ENCODE measurements at regions not wholly inside any gene's neighbourhood (a gene's known extent, or its start where the extent isn't known, plus 50 kb on each side); places are given as distances from the start of the nearest gene placed in this dataset.

DNA sequence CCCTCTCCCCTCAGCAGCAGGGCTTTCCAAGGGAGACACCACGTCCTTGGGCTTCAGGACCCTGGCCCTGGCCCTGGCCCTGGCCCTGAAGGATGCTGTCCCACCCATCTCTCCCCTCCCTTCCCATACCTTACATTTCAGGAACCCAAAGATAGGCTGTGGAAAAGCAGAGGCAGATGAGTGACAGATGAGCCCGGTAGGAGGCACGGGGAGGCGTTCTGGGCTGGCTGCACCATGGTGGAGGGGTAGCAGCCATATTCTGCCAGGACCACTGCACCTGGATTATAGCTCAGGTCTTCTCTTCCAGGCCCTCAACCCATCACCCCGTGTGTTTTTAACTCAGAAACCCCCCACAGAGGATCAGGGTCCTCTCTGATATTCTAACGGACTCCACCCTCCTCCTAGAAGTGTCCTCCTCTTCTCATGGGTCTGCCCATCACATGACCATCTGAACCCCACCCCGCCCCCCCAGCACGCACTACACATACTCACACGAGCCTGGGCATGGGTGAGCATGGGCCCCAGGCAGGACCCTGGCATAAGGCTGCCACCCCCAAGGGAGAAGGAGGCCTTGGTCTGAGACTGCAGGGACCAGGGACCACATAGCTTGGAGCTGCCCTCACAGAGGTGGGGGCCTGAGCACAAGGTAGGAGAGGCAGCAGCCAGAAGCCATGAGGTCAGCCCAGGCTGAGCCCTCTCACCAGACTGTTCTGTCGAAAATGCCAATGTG, 220.8 kb upstream of the CDH4 start:
- Histone ChIP-seq H3K4me1 (ENCODE audit: control insufficient read depth, insufficient read depth, low read length, poor library complexity, severe bottlenecking) (no peaks in the 10 kb centered on the region), H3K27ac (ENCODE audit: insufficient read depth, low read length, poor library complexity, severe bottlenecking) (no peak overlapping the region), H3K36me3 (ENCODE audit: control insufficient read depth, insufficient read depth, low read length) (no peaks in the 10 kb centered on the region), H3K27me3 (replicated peaks; ENCODE audit: control insufficient read depth, insufficient read depth, low read length, poor library complexity, severe bottlenecking) (no peaks in the 10 kb centered on the region), H3K9me3 (ENCODE audit: control insufficient read depth, low read length) (no peaks in the 10 kb centered on the region), H3K4me3 (ENCODE audit: insufficient read depth, low read depth, low read length, poor library complexity, severe bottlenecking) (no peak overlapping the region)
- no peak for DNase-seq

DNA sequence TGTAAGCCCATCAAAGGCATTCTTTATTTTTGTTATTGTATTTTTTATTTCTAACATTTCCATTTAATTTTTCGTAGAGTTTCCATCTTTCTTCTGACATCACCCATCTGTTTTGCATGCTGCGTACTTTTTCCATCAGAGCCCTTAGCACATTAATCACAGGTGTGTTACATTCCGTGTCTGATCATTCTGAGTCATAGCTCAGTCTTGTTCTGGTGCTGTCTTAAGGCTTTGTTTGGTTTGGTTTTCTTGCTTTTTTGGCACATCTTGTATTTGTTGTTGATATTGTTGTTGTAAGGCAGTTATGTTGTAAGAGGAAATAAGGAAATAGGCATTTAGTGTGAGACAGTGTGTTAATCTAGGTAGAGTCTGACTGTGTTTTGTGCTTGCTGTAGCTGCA, 214.6 kb upstream of the CDH4 start:
- Histone ChIP-seq H3K27me3 (replicated peaks; ENCODE audit: control insufficient read depth, insufficient read depth, low read length, poor library complexity, severe bottlenecking) (no peaks in the 10 kb centered on the region), H3K9me3 (ENCODE audit: control insufficient read depth, low read length) (no peaks in the 10 kb centered on the region), H3K4me1 (ENCODE audit: control insufficient read depth, insufficient read depth, low read length, poor library complexity, severe bottlenecking) (no peaks in the 10 kb centered on the region), H3K4me3 (ENCODE audit: insufficient read depth, low read depth, low read length, poor library complexity, severe bottlenecking) (no peak overlapping the region), H3K36me3 (ENCODE audit: control insufficient read depth, insufficient read depth, low read length) (no peaks in the 10 kb centered on the region), H3K27ac (ENCODE audit: insufficient read depth, low read length, poor library complexity, severe bottlenecking) (no peak overlapping the region)
- DNase-seq: no peak

DNA sequence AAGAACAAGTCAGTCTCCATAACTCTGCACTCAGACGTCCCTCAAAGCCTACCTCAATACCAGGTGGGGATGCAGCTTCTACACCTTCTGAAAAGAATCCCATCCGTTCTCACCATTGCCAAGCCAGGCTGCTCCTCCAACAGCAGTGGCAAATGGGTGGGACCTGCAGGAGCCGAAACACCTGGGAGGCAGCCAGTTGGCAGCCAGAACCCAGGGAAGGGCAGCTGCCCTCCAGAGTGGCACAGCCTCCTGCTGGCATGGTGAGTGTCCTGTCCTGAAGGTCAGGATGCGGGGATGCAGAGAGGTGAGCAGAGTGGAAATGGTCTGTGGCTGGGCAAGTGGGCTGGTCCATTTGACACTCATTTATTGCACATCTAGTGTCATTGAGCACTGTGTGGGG, 210.6 kb upstream of the CDH4 start:
- Histone ChIP-seq H3K4me3 (ENCODE audit: insufficient read depth, low read depth, low read length, poor library complexity, severe bottlenecking) (no peak overlapping the region), H3K27me3 (replicated peaks; ENCODE audit: control insufficient read depth, insufficient read depth, low read length, poor library complexity, severe bottlenecking) (no peaks in the 10 kb centered on the region), H3K4me1 (ENCODE audit: control insufficient read depth, insufficient read depth, low read length, poor library complexity, severe bottlenecking) (no peaks in the 10 kb centered on the region), H3K36me3 (ENCODE audit: control insufficient read depth, insufficient read depth, low read length) (no peaks in the 10 kb centered on the region), H3K27ac (ENCODE audit: insufficient read depth, low read length, poor library complexity, severe bottlenecking) (no peak overlapping the region), H3K9me3 (ENCODE audit: control insufficient read depth, low read length) (no peaks in the 10 kb centered on the region)
- DNase-seq: no peak

DNA sequence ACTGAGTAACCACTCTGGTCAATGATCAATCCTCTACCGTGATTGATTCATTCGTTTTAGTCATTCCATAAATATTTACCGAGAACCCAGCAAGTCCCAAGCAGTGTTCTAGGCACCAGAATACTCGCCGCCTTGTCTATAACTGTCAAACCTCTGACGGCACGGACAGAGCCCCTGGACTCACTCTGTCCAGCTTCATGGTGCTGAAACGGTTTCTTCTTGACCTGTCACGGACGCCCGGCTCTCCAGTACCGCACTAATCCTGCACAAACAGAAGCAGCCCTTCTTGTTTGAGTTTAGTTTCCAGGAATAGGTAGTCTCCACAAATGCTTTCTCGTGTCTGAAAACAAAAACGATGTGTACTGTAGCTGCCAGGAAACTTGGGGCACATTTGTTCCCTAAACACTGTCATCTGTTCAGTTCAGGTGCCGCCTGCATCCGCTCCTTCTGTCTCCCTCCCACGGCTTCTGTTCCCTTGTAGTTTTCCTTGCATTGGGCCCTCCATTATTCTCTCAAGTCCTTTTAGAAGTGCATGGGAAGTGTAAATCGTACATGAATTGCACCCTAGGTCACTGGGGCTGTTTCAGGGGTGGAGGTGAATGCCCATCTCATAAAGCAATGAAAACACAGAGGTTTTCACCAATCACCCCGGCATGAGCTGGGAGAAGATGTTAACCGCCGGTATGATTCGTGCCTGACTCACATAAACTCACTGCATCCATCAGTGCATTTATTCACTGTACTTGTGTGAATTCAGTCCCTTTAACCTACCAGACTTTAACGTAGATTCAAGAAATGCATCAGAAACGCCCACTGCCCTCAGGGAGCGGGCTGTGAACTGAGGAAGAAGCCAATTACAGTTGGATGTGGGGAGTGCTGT, 209.3 kb upstream of the CDH4 start:
- no peak overlapping the region for H3K4me3 ChIP-seq (ENCODE audit: insufficient read depth, low read depth, low read length, poor library complexity, severe bottlenecking)
- H3K4me1 ChIP-seq (ENCODE audit: control insufficient read depth, insufficient read depth, low read length, poor library complexity, severe bottlenecking): no peaks in the 10 kb centered on the region
- no peak overlapping the region for H3K27ac ChIP-seq (ENCODE audit: insufficient read depth, low read length, poor library complexity, severe bottlenecking)
- no peaks in the 10 kb centered on the region for H3K36me3 ChIP-seq (ENCODE audit: control insufficient read depth, insufficient read depth, low read length)
- no peaks in the 10 kb centered on the region for H3K9me3 ChIP-seq (ENCODE audit: control insufficient read depth, low read length)
- no peaks in the 10 kb centered on the region for H3K27me3 ChIP-seq (replicated peaks; ENCODE audit: control insufficient read depth, insufficient read depth, low read length, poor library complexity, severe bottlenecking)
- DNase-seq: no peak

DNA sequence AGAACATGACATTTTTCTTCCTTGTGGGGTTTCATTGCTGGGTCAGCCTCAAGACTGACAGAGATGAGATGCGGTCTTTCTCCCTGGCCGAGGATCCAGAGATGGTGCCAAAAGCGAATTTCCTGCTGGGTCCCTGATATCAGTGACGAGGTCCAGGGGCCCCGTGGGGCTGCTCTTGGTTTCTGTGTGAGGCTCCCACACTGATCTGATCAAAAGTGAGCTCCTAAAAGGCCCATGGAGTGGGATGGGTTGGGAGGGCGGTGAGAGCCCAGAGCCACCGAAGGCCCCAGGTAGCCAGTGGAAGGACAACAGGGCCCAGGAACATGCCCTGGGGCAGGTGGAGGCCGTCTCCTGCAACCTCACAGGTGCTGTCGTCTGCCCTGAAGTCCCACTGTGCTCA, 208.4 kb upstream of the CDH4 start:
- Histone ChIP-seq H3K4me1 (ENCODE audit: control insufficient read depth, insufficient read depth, low read length, poor library complexity, severe bottlenecking) (no peaks in the 10 kb centered on the region), H3K27me3 (replicated peaks; ENCODE audit: control insufficient read depth, insufficient read depth, low read length, poor library complexity, severe bottlenecking) (no peaks in the 10 kb centered on the region), H3K36me3 (ENCODE audit: control insufficient read depth, insufficient read depth, low read length) (no peaks in the 10 kb centered on the region), H3K4me3 (ENCODE audit: insufficient read depth, low read depth, low read length, poor library complexity, severe bottlenecking) (no peak overlapping the region), H3K27ac (ENCODE audit: insufficient read depth, low read length, poor library complexity, severe bottlenecking) (no peak overlapping the region), H3K9me3 (ENCODE audit: control insufficient read depth, low read length) (no peaks in the 10 kb centered on the region)
- no peak for DNase-seq

DNA sequence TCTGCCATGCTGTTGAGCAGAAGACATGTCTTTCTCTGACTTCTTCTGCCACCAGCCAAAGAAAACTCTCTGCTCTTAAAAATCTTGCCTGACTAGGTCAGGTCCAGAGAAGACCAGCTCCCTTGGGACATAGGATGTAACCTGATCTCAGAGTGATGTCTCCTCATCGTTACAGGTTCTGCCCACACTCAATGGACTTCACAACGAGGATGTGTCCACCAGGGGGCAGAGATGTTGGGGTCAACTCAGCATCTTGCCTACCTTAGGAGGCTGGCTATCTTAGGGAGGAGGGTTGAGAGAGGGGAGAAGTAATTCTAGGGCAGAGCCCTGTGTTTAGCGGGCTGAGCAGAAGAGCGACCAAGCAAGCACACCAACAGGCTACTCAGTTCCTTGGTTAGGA, 207.6 kb upstream of the CDH4 start:
- Histone ChIP-seq H3K36me3 (ENCODE audit: control insufficient read depth, insufficient read depth, low read length) (no peaks in the 10 kb centered on the region), H3K4me3 (ENCODE audit: insufficient read depth, low read depth, low read length, poor library complexity, severe bottlenecking) (no peak overlapping the region), H3K4me1 (ENCODE audit: control insufficient read depth, insufficient read depth, low read length, poor library complexity, severe bottlenecking) (no peaks in the 10 kb centered on the region), H3K27me3 (replicated peaks; ENCODE audit: control insufficient read depth, insufficient read depth, low read length, poor library complexity, severe bottlenecking) (no peaks in the 10 kb centered on the region), H3K9me3 (ENCODE audit: control insufficient read depth, low read length) (no peaks in the 10 kb centered on the region), H3K27ac (ENCODE audit: insufficient read depth, low read length, poor library complexity, severe bottlenecking) (no peak overlapping the region)
- DNase-seq: no peak

DNA sequence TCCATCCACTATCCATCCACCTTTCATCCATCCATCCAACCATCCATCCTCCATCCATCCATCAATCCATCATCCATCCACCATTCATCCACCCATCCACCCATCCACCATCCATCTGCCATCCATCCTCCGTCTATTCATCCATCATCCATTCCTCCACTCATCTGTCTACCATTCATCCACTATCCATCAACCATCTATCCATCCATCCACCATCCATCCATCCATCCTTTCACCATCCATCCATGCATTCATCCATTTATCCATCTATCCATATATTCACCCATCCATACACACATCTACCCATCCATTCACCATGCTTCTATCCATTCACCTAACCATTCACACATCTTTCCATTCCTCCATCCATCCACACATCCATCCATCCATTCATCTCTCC, 207.0 kb upstream of the CDH4 start:
- Histone ChIP-seq H3K27ac (ENCODE audit: insufficient read depth, low read length, poor library complexity, severe bottlenecking) (no peak overlapping the region), H3K36me3 (ENCODE audit: control insufficient read depth, insufficient read depth, low read length) (no peaks in the 10 kb centered on the region), H3K4me1 (ENCODE audit: control insufficient read depth, insufficient read depth, low read length, poor library complexity, severe bottlenecking) (no peaks in the 10 kb centered on the region), H3K27me3 (replicated peaks; ENCODE audit: control insufficient read depth, insufficient read depth, low read length, poor library complexity, severe bottlenecking) (no peaks in the 10 kb centered on the region), H3K4me3 (ENCODE audit: insufficient read depth, low read depth, low read length, poor library complexity, severe bottlenecking) (no peak overlapping the region), H3K9me3 (ENCODE audit: control insufficient read depth, low read length) (no peaks in the 10 kb centered on the region)
- no peak for DNase-seq

DNA sequence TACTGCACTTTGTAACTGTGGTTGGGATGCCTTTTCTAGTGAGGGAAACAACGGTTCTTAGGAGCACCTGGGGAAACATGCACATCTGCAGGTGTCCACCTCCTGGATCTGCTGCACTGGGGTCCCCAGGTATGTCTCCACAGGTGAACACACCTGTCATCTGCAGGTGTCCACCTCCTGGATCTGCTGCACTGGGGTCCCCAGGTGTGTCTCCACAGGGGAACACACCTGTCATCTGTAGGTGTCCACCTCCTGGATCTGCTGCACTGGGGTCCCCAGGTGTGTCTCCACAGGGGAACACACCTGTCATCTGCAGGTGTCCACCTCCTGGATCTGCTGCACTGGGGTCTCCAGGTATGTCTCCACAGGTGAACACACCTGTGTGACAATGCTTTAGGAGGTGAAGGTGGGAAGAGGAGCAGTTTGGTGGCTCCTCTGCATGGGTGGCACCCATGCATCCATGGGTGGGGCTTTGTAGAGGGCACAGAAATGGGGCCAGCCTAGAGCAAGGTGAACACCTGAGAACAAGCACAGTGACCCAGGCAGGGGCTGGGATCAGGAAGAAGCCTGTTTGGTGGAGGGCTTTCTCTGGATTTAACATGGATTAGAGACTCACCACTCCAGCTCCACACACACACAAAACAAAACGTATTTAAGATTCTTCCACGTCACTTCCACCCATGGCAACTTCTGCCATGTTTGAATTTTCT, 206.0 kb upstream of the CDH4 start:
- Histone ChIP-seq H3K4me1 (ENCODE audit: control insufficient read depth, insufficient read depth, low read length, poor library complexity, severe bottlenecking) (no peaks in the 10 kb centered on the region), H3K27me3 (replicated peaks; ENCODE audit: control insufficient read depth, insufficient read depth, low read length, poor library complexity, severe bottlenecking) (no peaks in the 10 kb centered on the region), H3K36me3 (ENCODE audit: control insufficient read depth, insufficient read depth, low read length) (no peaks in the 10 kb centered on the region), H3K4me3 (ENCODE audit: insufficient read depth, low read depth, low read length, poor library complexity, severe bottlenecking) (no peak overlapping the region), H3K9me3 (ENCODE audit: control insufficient read depth, low read length) (no peaks in the 10 kb centered on the region), H3K27ac (ENCODE audit: insufficient read depth, low read length, poor library complexity, severe bottlenecking) (no peak overlapping the region)
- no peak for DNase-seq

DNA sequence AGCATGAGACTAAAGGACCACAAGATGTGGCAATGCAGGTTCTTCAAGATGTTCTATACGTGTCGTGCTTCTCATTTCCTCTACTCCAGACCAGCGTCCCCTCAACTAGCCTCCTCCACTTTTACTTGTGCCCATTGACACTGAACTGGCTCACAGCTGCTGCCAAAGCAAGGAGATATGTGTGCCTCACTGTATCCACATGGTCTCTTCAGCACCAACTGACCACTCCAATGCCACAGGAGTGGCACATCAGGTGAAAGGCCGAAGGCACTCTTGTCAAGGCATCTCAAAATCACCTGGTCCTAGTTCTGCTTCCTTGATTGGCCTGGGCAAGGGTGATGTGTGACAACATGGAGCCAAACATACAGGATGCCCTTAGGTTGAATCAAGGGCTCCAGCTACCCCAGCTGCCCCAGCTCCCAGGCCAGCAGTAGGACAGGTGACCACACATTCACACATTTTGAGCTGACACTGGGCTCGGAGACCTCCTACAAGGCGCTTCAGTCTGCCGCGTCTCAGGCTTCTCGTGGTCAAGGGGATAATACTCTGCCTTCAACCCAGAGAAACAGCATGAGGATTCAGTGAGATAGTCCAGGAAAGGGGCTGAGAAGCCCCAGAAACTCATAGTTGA, 205.2 kb upstream of the CDH4 start:
- Histone ChIP-seq H3K27ac (ENCODE audit: insufficient read depth, low read length, poor library complexity, severe bottlenecking) (no peak overlapping the region), H3K4me3 (ENCODE audit: insufficient read depth, low read depth, low read length, poor library complexity, severe bottlenecking) (no peak overlapping the region), H3K9me3 (ENCODE audit: control insufficient read depth, low read length) (no peaks in the 10 kb centered on the region), H3K4me1 (ENCODE audit: control insufficient read depth, insufficient read depth, low read length, poor library complexity, severe bottlenecking) (no peaks in the 10 kb centered on the region), H3K27me3 (replicated peaks; ENCODE audit: control insufficient read depth, insufficient read depth, low read length, poor library complexity, severe bottlenecking) (no peaks in the 10 kb centered on the region), H3K36me3 (ENCODE audit: control insufficient read depth, insufficient read depth, low read length) (no peaks in the 10 kb centered on the region)
- DNase-seq: no peak

All from effector memory CD4-positive, alpha-beta T cell (primary cell).